ENCODE measurements at regions not wholly inside any gene's neighbourhood (a gene's known extent, or its start where the extent isn't known, plus 50 kb on each side); places are given as distances from the start of the nearest gene placed in this dataset.

- no peaks in the 10 kb centered on the region for H3K27me3 ChIP-seq (replicated peaks; ENCODE audit: control insufficient read depth, insufficient read depth, low read length)
- H3K9me3 ChIP-seq (ENCODE audit: control insufficient read depth, low read length), result no peaks in the 10 kb centered on the region
- H3K9ac ChIP-seq (ENCODE audit: low read length), result no peak overlapping the region
- H3K4me3 ChIP-seq (ENCODE audit: low read length), result no peak overlapping the region
- H3K4me1 ChIP-seq (ENCODE audit: control insufficient read depth, insufficient read depth, low read length), result peaks cover 8% of the 10 kb centered on the region
- H3K36me3 ChIP-seq (ENCODE audit: control insufficient read depth, insufficient read depth, low read length, severe bottlenecking), result no peaks in the 10 kb centered on the region
- no peak for DNase-seq (ENCODE audit: low read depth)
Observed at GRCh38 chr9:99555792-99556191, 265.9 kb upstream of the NR4A3 start.

GRCh38 chr9:99556998-99557397, 264.7 kb upstream of the NR4A3 start:
- no peak for DNase-seq (ENCODE audit: low read depth)
- Histone ChIP-seq H3K4me1 (ENCODE audit: control insufficient read depth, insufficient read depth, low read length) (peaks cover 15% of the 10 kb centered on the region), H3K27me3 (replicated peaks; ENCODE audit: control insufficient read depth, insufficient read depth, low read length) (no peaks in the 10 kb centered on the region), H3K9ac (ENCODE audit: low read length) (no peak overlapping the region), H3K9me3 (ENCODE audit: control insufficient read depth, low read length) (no peaks in the 10 kb centered on the region), H3K4me3 (ENCODE audit: low read length) (no peak overlapping the region), H3K36me3 (ENCODE audit: control insufficient read depth, insufficient read depth, low read length, severe bottlenecking) (no peaks in the 10 kb centered on the region)

GRCh38 chr9:99557816-99558215, 263.9 kb upstream of the NR4A3 start:
- peaks cover 19% of the 10 kb centered on the region for H3K4me1 ChIP-seq (ENCODE audit: control insufficient read depth, insufficient read depth, low read length)
- DNase-seq (ENCODE audit: low read depth), result no peak
- no peaks in the 10 kb centered on the region for H3K9me3 ChIP-seq (ENCODE audit: control insufficient read depth, low read length)

GRCh38 chr9:99559776-99560175, 261.9 kb upstream of the NR4A3 start:
- Histone ChIP-seq H3K4me3 (ENCODE audit: low read length) (no peak overlapping the region), H3K36me3 (ENCODE audit: control insufficient read depth, insufficient read depth, low read length, severe bottlenecking) (no peaks in the 10 kb centered on the region), H3K4me1 (ENCODE audit: control insufficient read depth, insufficient read depth, low read length) (peaks cover 11% of the 10 kb centered on the region), H3K27me3 (replicated peaks; ENCODE audit: control insufficient read depth, insufficient read depth, low read length) (no peaks in the 10 kb centered on the region), H3K9ac (ENCODE audit: low read length) (no peak overlapping the region), H3K9me3 (ENCODE audit: control insufficient read depth, low read length) (no peaks in the 10 kb centered on the region)
- no peak for DNase-seq (ENCODE audit: low read depth)

More at GRCh38 chr9:99557816-99558215, 263.9 kb upstream of the NR4A3 start:
- no peak overlapping the region for H3K4me3 ChIP-seq (ENCODE audit: low read length)
- H3K36me3 ChIP-seq (ENCODE audit: control insufficient read depth, insufficient read depth, low read length, severe bottlenecking), result no peaks in the 10 kb centered on the region
- no peaks in the 10 kb centered on the region for H3K27me3 ChIP-seq (replicated peaks; ENCODE audit: control insufficient read depth, insufficient read depth, low read length)
- H3K9ac ChIP-seq (ENCODE audit: low read length), result no peak overlapping the region

- Histone ChIP-seq H3K9ac (ENCODE audit: low read length) (no peak overlapping the region), H3K9me3 (ENCODE audit: control insufficient read depth, low read length) (no peaks in the 10 kb centered on the region), H3K27me3 (replicated peaks; ENCODE audit: control insufficient read depth, insufficient read depth, low read length) (no peaks in the 10 kb centered on the region)
Observed at GRCh38 chr9:99560561-99560960, 261.1 kb upstream of the NR4A3 start.

GRCh38 chr9:99561509-99561917, 260.2 kb upstream of the NR4A3 start:
- Histone ChIP-seq H3K9ac (ENCODE audit: low read length) (no peak overlapping the region), H3K4me1 (ENCODE audit: control insufficient read depth, insufficient read depth, low read length) (peaks cover 11% of the 10 kb centered on the region), H3K36me3 (ENCODE audit: control insufficient read depth, insufficient read depth, low read length, severe bottlenecking) (no peaks in the 10 kb centered on the region), H3K27me3 (replicated peaks; ENCODE audit: control insufficient read depth, insufficient read depth, low read length) (no peaks in the 10 kb centered on the region), H3K9me3 (ENCODE audit: control insufficient read depth, low read length) (no peaks in the 10 kb centered on the region), H3K4me3 (ENCODE audit: low read length) (no peak overlapping the region)
- DNase-seq (ENCODE audit: low read depth), result no peak

More at GRCh38 chr9:99560561-99560960, 261.1 kb upstream of the NR4A3 start:
- DNase-seq (ENCODE audit: low read depth), result no peak
- Histone ChIP-seq H3K36me3 (ENCODE audit: control insufficient read depth, insufficient read depth, low read length, severe bottlenecking) (no peaks in the 10 kb centered on the region), H3K4me1 (ENCODE audit: control insufficient read depth, insufficient read depth, low read length) (peaks cover 11% of the 10 kb centered on the region), H3K4me3 (ENCODE audit: low read length) (no peak overlapping the region)

GRCh38 chr9:99561961-99562565, 259.6 kb upstream of the NR4A3 start:
- H3K4me3 ChIP-seq (ENCODE audit: low read length), result no peak overlapping the region
- H3K4me1 ChIP-seq (ENCODE audit: control insufficient read depth, insufficient read depth, low read length), result peaks cover 11% of the 10 kb centered on the region
- H3K9ac ChIP-seq (ENCODE audit: low read length), result no peak overlapping the region
- DNase-seq (ENCODE audit: low read depth), result no peak
- H3K36me3 ChIP-seq (ENCODE audit: control insufficient read depth, insufficient read depth, low read length, severe bottlenecking), result no peaks in the 10 kb centered on the region
- H3K27me3 ChIP-seq (replicated peaks; ENCODE audit: control insufficient read depth, insufficient read depth, low read length), result no peaks in the 10 kb centered on the region
- H3K9me3 ChIP-seq (ENCODE audit: control insufficient read depth, low read length), result no peaks in the 10 kb centered on the region

GRCh38 chr9:99563364-99563763, 258.3 kb upstream of the NR4A3 start:
- no peak for DNase-seq (ENCODE audit: low read depth)
- Histone ChIP-seq H3K27me3 (replicated peaks; ENCODE audit: control insufficient read depth, insufficient read depth, low read length) (no peaks in the 10 kb centered on the region), H3K9ac (ENCODE audit: low read length) (no peak overlapping the region), H3K36me3 (ENCODE audit: control insufficient read depth, insufficient read depth, low read length, severe bottlenecking) (no peaks in the 10 kb centered on the region), H3K9me3 (ENCODE audit: control insufficient read depth, low read length) (no peaks in the 10 kb centered on the region), H3K4me3 (ENCODE audit: low read length) (no peak overlapping the region), H3K4me1 (ENCODE audit: control insufficient read depth, insufficient read depth, low read length) (peaks cover 11% of the 10 kb centered on the region)

GRCh38 chr9:99565203-99565602, 256.5 kb upstream of the NR4A3 start:
- Histone ChIP-seq H3K9ac (ENCODE audit: low read length) (no peak overlapping the region), H3K4me1 (ENCODE audit: control insufficient read depth, insufficient read depth, low read length) (peaks cover 11% of the 10 kb centered on the region), H3K27me3 (replicated peaks; ENCODE audit: control insufficient read depth, insufficient read depth, low read length) (no peaks in the 10 kb centered on the region), H3K36me3 (ENCODE audit: control insufficient read depth, insufficient read depth, low read length, severe bottlenecking) (no peaks in the 10 kb centered on the region), H3K4me3 (ENCODE audit: low read length) (no peak overlapping the region), H3K9me3 (ENCODE audit: control insufficient read depth, low read length) (no peaks in the 10 kb centered on the region)
- DNase-seq (ENCODE audit: low read depth), result no peak

GRCh38 chr9:99567436-99567835, 254.2 kb upstream of the NR4A3 start:
- Histone ChIP-seq H3K9me3 (ENCODE audit: control insufficient read depth, low read length) (no peaks in the 10 kb centered on the region), H3K4me3 (ENCODE audit: low read length) (no peak overlapping the region), H3K27me3 (replicated peaks; ENCODE audit: control insufficient read depth, insufficient read depth, low read length) (no peaks in the 10 kb centered on the region), H3K9ac (ENCODE audit: low read length) (no peak overlapping the region), H3K4me1 (ENCODE audit: control insufficient read depth, insufficient read depth, low read length) (peaks cover 11% of the 10 kb centered on the region), H3K36me3 (ENCODE audit: control insufficient read depth, insufficient read depth, low read length, severe bottlenecking) (no peaks in the 10 kb centered on the region)
- DNase-seq (ENCODE audit: low read depth), result no peak

- no peak for DNase-seq (ENCODE audit: low read depth)
- Histone ChIP-seq H3K4me3 (ENCODE audit: low read length) (no peak overlapping the region), H3K9me3 (ENCODE audit: control insufficient read depth, low read length) (no peaks in the 10 kb centered on the region), H3K36me3 (ENCODE audit: control insufficient read depth, insufficient read depth, low read length, severe bottlenecking) (no peaks in the 10 kb centered on the region), H3K9ac (ENCODE audit: low read length) (no peak overlapping the region), H3K4me1 (ENCODE audit: control insufficient read depth, insufficient read depth, low read length) (peaks cover 11% of the 10 kb centered on the region), H3K27me3 (replicated peaks; ENCODE audit: control insufficient read depth, insufficient read depth, low read length) (no peaks in the 10 kb centered on the region)
Observed at GRCh38 chr9:99569840-99570239, 251.8 kb upstream of the NR4A3 start.

GRCh38 chr9:99572567-99572966, 249.1 kb upstream of the NR4A3 start:
- DNase-seq (ENCODE audit: low read depth), result no peak
- no peak overlapping the region for H3K4me3 ChIP-seq (ENCODE audit: low read length)
- no peaks in the 10 kb centered on the region for H3K36me3 ChIP-seq (ENCODE audit: control insufficient read depth, insufficient read depth, low read length, severe bottlenecking)
- no peak overlapping the region for H3K9ac ChIP-seq (ENCODE audit: low read length)
- no peaks in the 10 kb centered on the region for H3K9me3 ChIP-seq (ENCODE audit: control insufficient read depth, low read length)
- peaks cover 11% of the 10 kb centered on the region for H3K4me1 ChIP-seq (ENCODE audit: control insufficient read depth, insufficient read depth, low read length)
- no peaks in the 10 kb centered on the region for H3K27me3 ChIP-seq (replicated peaks; ENCODE audit: control insufficient read depth, insufficient read depth, low read length)
